ENCODE measurements at regions not wholly inside any gene's neighbourhood (a gene's known extent, or its start where the extent isn't known, plus 50 kb on each side); places are given as distances from the start of the nearest gene placed in this dataset.

DNA sequence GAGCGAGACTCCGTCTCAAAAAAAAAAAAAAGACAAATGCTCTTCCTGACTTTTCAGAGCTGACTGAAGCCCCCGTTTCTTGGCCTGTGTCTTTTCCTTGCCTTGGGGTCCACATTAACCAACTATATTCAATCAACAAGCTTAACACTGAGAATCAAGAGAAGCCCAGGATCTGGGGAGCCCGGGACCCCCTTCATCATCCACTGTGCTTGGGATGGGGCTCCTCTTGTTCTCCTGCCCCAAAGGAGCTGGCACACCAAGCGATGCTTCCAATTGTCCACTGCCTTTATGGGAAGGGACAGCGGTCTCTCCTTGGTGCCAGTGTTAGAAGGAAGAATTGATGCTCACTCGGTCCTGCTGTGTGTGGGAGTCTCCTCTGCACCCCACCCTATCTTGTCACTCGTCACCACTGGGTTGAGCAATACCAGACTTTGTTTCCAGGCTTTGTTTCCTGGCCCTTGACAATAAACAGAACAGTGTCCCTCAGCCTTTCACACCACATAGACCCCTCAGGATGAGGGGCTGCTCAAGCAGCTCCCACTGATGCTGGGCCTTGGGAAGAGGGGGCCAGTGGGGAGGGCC, 146.7 kb downstream of the KCNJ12 start:
- TF ChIP-seq, protein P1, sequence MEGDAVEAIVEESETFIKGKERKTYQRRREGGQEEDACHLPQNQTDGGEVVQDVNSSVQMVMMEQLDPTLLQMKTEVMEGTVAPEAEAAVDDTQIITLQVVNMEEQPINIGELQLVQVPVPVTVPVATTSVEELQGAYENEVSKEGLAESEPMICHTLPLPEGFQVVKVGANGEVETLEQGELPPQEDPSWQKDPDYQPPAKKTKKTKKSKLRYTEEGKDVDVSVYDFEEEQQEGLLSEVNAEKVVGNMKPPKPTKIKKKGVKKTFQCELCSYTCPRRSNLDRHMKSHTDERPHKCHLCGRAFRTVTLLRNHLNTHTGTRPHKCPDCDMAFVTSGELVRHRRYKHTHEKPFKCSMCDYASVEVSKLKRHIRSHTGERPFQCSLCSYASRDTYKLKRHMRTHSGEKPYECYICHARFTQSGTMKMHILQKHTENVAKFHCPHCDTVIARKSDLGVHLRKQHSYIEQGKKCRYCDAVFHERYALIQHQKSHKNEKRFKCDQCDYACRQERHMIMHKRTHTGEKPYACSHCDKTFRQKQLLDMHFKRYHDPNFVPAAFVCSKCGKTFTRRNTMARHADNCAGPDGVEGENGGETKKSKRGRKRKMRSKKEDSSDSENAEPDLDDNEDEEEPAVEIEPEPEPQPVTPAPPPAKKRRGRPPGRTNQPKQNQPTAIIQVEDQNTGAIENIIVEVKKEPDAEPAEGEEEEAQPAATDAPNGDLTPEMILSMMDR (IDR thresholded peaks at IDR 0.05; ENCODE audit: low read depth, low read length, missing input control), result no peak
- TF ChIP-seq TAF1 (conservative IDR thresholded peaks at IDR 0.05), result no peak
- no peak for TF ChIP-seq RAD21 (IDR thresholded peaks at IDR 0.05)
- TF ChIP-seq MAX (IDR thresholded peaks at IDR 0.05), result no peak
- TF ChIP-seq, protein P2, sequence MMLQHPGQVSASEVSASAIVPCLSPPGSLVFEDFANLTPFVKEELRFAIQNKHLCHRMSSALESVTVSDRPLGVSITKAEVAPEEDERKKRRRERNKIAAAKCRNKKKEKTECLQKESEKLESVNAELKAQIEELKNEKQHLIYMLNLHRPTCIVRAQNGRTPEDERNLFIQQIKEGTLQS (IDR thresholded peaks at IDR 0.05), result no peak
- TF ChIP-seq SP1 (IDR thresholded peaks at IDR 0.05), result no peak
- no peak for TF ChIP-seq FOXA1 (IDR thresholded peaks at IDR 0.05)
- TF ChIP-seq, protein P3, sequence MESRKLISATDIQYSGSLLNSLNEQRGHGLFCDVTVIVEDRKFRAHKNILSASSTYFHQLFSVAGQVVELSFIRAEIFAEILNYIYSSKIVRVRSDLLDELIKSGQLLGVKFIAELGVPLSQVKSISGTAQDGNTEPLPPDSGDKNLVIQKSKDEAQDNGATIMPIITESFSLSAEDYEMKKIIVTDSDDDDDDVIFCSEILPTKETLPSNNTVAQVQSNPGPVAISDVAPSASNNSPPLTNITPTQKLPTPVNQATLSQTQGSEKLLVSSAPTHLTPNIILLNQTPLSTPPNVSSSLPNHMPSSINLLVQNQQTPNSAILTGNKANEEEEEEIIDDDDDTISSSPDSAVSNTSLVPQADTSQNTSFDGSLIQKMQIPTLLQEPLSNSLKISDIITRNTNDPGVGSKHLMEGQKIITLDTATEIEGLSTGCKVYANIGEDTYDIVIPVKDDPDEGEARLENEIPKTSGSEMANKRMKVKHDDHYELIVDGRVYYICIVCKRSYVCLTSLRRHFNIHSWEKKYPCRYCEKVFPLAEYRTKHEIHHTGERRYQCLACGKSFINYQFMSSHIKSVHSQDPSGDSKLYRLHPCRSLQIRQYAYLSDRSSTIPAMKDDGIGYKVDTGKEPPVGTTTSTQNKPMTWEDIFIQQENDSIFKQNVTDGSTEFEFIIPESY (IDR thresholded peaks at IDR 0.05), result no peak
- no peak for TF ChIP-seq EGR1 (IDR thresholded peaks at IDR 0.05; ENCODE audit: low read depth in 2 of 2)
- TF ChIP-seq, protein P4, sequence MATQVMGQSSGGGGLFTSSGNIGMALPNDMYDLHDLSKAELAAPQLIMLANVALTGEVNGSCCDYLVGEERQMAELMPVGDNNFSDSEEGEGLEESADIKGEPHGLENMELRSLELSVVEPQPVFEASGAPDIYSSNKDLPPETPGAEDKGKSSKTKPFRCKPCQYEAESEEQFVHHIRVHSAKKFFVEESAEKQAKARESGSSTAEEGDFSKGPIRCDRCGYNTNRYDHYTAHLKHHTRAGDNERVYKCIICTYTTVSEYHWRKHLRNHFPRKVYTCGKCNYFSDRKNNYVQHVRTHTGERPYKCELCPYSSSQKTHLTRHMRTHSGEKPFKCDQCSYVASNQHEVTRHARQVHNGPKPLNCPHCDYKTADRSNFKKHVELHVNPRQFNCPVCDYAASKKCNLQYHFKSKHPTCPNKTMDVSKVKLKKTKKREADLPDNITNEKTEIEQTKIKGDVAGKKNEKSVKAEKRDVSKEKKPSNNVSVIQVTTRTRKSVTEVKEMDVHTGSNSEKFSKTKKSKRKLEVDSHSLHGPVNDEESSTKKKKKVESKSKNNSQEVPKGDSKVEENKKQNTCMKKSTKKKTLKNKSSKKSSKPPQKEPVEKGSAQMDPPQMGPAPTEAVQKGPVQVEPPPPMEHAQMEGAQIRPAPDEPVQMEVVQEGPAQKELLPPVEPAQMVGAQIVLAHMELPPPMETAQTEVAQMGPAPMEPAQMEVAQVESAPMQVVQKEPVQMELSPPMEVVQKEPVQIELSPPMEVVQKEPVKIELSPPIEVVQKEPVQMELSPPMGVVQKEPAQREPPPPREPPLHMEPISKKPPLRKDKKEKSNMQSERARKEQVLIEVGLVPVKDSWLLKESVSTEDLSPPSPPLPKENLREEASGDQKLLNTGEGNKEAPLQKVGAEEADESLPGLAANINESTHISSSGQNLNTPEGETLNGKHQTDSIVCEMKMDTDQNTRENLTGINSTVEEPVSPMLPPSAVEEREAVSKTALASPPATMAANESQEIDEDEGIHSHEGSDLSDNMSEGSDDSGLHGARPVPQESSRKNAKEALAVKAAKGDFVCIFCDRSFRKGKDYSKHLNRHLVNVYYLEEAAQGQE (IDR thresholded peaks at IDR 0.05), result no peak
- no peak for TF ChIP-seq GABPA (IDR thresholded peaks at IDR 0.05 in 1 of 2, conservative IDR thresholded peaks at IDR 0.05 in 1 of 2)
